DND-41 (cell line): ENCODE measurements at regions not wholly inside any gene's neighbourhood (a gene's known extent, or its start where the extent isn't known, plus 50 kb on each side); places are given as distances from the start of the nearest gene placed in this dataset.

Source experiments
- ATAC-seq: fragments of 200-7000 bp; cut with Tn5 transposase; 3 replicates; pipeline ENCODE4 v1.9.1; 2021; ENCODE audit warnings: low read depth; ENCODE audit not compliant: insufficient read depth
- DNase-seq: peaks from one replicate; pipeline ENCODE4 v3.0.0-alpha.2; 2020
- H2AFZ ChIP-seq: 2 replicates; pipeline ENCODE4 v1.6.0; 2012; ENCODE audit warnings: low read depth, low read length
- H3K27ac ChIP-seq: 2 replicates; pipeline ENCODE4 v1.5.1; 2012; ENCODE audit warnings: low read length, inconsistent platforms
- H3K27me3 ChIP-seq: fragments of 200-600 bp; sonication (generic); 2 replicates; pipeline ENCODE4 v1.6.0; 2012; ENCODE audit warnings: low read length, mild to moderate bottlenecking, inconsistent platforms; ENCODE audit not compliant: insufficient read depth, poor library complexity
- H3K36me3 ChIP-seq: 2 replicates; pipeline ENCODE4 v1.5.1; 2012; ENCODE audit warnings: low read length, inconsistent platforms; ENCODE audit not compliant: insufficient read depth
- H3K4me1 ChIP-seq: 2 replicates; pipeline ENCODE4 v1.5.1; 2012; ENCODE audit warnings: mild to moderate bottlenecking, low read length; ENCODE audit not compliant: insufficient read depth
- H3K4me2 ChIP-seq: 2 replicates; pipeline ENCODE4 v1.6.0; 2012; ENCODE audit warnings: mild to moderate bottlenecking, moderate library complexity, low read length, inconsistent platforms; ENCODE audit not compliant: insufficient read depth
- H3K4me3 ChIP-seq, 2 experiments: fragments of 200-600 bp in 1 of 2; shearing (Covaris generic) in 1 of 2; 2 replicates each; pipeline ENCODE4 v1.5.1; 2012 to 2016; ENCODE audit warnings: inconsistent platforms in 2 of 2, low read length in 2 of 2, mild to moderate bottlenecking in 2 of 2, low read depth in 1 of 2, moderate library complexity in 1 of 2
- H3K79me2 ChIP-seq: 2 replicates; pipeline ENCODE4 v1.6.0; 2012; ENCODE audit warnings: low read length, inconsistent platforms; ENCODE audit not compliant: insufficient read depth
- H3K9ac ChIP-seq: 2 replicates; pipeline ENCODE4 v1.6.0; 2012; ENCODE audit warnings: low read depth, mild to moderate bottlenecking, inconsistent platforms, low read length, moderate library complexity
- H3K9me3 ChIP-seq: 2 replicates; pipeline ENCODE4 v1.5.1; 2012; ENCODE audit warnings: low read length, moderate library complexity, mild to moderate bottlenecking, inconsistent platforms; ENCODE audit not compliant: insufficient read depth, severe bottlenecking
- H4K20me1 ChIP-seq: 2 replicates; pipeline ENCODE4 v1.6.0; 2012; ENCODE audit warnings: low read length; ENCODE audit not compliant: insufficient read depth
- EZH2 ChIP-seq: IDR thresholded peaks from 3 replicates; pipeline ENCODE4 v1.6.1; 2012; ENCODE audit warnings: borderline replicate concordance, low read depth, mild to moderate bottlenecking, moderate library complexity, low read length, inconsistent platforms; ENCODE audit not compliant: severe bottlenecking
- TF ChIP-seq, protein P1 (sequence below): IDR thresholded peaks from 2 replicates; pipeline ENCODE4 v1.5.1; 2012; ENCODE audit warnings: borderline replicate concordance, low read length, moderate library complexity, mild to moderate bottlenecking; ENCODE audit not compliant: poor library complexity, severe bottlenecking; ENCODE audit errors: extremely low read depth

DNA sequence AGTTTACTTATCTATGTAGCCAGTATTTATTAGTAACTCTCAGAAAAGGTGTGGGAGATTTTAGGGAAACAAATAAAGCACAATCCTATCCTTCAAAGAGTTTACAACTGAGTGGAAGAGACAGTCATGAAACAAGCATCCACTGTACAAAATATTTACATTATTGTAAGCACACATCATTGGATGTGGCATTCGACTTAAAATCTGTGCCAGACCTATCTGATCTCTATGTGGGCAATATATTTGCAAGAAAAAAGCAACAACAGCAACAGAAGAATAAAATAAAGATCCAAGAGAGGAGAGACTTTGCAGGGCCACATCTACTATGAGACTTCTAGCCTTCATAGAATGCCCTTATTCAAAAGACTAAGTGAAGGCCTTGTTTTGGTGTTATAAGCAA is 882.1 kb upstream of the PIK3C3 start:
- no peak for ATAC-seq
- Histone ChIP-seq H3K4me3 (no peak overlapping the region), H2AFZ (no peak overlapping the region), H3K27ac (no peak overlapping the region), H3K79me2 (no peaks in the 10 kb centered on the region), H3K36me3 (no peaks in the 10 kb centered on the region), H3K9me3 (no peaks in the 10 kb centered on the region), H3K27me3 (no peaks in the 10 kb centered on the region), H4K20me1 (no peaks in the 10 kb centered on the region), H3K9ac (no peak overlapping the region), H3K4me1 (no peaks in the 10 kb centered on the region), H3K4me2 (no peak overlapping the region)
- no peak for TF ChIP-seq EZH2
- TF ChIP-seq, protein P1, sequence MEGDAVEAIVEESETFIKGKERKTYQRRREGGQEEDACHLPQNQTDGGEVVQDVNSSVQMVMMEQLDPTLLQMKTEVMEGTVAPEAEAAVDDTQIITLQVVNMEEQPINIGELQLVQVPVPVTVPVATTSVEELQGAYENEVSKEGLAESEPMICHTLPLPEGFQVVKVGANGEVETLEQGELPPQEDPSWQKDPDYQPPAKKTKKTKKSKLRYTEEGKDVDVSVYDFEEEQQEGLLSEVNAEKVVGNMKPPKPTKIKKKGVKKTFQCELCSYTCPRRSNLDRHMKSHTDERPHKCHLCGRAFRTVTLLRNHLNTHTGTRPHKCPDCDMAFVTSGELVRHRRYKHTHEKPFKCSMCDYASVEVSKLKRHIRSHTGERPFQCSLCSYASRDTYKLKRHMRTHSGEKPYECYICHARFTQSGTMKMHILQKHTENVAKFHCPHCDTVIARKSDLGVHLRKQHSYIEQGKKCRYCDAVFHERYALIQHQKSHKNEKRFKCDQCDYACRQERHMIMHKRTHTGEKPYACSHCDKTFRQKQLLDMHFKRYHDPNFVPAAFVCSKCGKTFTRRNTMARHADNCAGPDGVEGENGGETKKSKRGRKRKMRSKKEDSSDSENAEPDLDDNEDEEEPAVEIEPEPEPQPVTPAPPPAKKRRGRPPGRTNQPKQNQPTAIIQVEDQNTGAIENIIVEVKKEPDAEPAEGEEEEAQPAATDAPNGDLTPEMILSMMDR = no peak
- no peak for DNase-seq

GRCh38 chr18:41071826-41072225 is 883.2 kb upstream of the PIK3C3 start:
- ATAC-seq (no peak), DNase-seq (no peak)
- Histone ChIP-seq H3K27ac (no peak overlapping the region), H3K27me3 (no peaks in the 10 kb centered on the region), H2AFZ (no peak overlapping the region), H3K36me3 (no peaks in the 10 kb centered on the region), H3K4me1 (no peaks in the 10 kb centered on the region), H3K9ac (no peak overlapping the region), H3K4me3 (no peak overlapping the region), H3K79me2 (no peaks in the 10 kb centered on the region), H3K9me3 (no peaks in the 10 kb centered on the region), H3K4me2 (no peak overlapping the region), H4K20me1 (no peaks in the 10 kb centered on the region)
- TF ChIP-seq EZH2 = no peak
- TF ChIP-seq, protein P1 = no peak

DNA sequence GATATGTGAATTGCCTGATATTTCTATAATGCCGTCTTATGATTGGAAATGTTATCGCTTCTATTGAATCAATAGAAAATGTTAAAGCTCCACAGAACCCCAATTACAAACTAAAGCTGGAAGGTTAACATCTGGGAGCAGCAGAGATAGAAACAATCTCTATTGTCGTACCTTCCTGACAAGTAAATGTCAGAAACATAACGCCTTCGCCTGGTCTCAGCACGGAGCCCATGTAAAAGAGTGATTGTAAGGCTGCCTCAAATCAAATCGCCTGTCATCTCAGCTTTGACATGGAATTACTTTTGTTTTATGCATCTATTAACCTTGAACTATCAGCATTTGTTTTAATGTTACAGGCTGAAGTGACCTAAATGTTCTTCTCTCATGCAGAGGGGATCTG is 885.9 kb upstream of the PIK3C3 start:
- Histone ChIP-seq H3K4me2 (no peak overlapping the region), H3K9me3 (no peaks in the 10 kb centered on the region), H4K20me1 (no peaks in the 10 kb centered on the region), H3K4me1 (no peaks in the 10 kb centered on the region), H3K27me3 (no peaks in the 10 kb centered on the region), H3K9ac (no peak overlapping the region), H3K36me3 (no peaks in the 10 kb centered on the region), H3K4me3 (no peak overlapping the region), H3K27ac (no peak overlapping the region), H3K79me2 (no peaks in the 10 kb centered on the region), H2AFZ (no peak overlapping the region)
- ATAC-seq = no peak
- no peak for DNase-seq
- TF ChIP-seq, protein P1 = no peak
- TF ChIP-seq EZH2 = no peak

DNA sequence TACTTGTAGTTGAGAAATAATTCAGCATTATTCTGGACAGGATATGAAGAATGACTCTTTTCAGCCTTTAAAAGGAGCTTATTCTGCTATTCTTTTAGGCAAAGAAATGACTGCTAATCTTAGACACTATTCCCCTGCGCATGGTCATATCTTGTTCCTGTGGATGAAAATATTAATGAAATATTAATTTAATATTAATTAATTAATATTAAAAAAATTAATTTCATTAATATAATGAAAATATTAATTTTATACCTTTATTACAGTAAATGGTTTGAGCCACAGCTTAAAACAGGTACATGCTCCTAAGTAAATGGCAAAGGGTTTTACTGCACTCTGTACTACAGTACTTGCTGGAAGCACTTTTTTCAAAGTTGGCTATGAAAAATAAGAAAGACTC is 890.1 kb upstream of the PIK3C3 start:
- Histone ChIP-seq H3K4me1 (no peaks in the 10 kb centered on the region), H2AFZ (no peak overlapping the region), H3K4me2 (no peak overlapping the region), H3K79me2 (no peaks in the 10 kb centered on the region), H3K9ac (no peak overlapping the region), H3K27me3 (no peaks in the 10 kb centered on the region), H3K9me3 (no peaks in the 10 kb centered on the region), H3K36me3 (no peaks in the 10 kb centered on the region), H3K27ac (no peak overlapping the region), H4K20me1 (no peaks in the 10 kb centered on the region), H3K4me3 (no peak overlapping the region)
- DNase-seq (no peak), ATAC-seq (no peak)
- TF ChIP-seq, protein P1 = no peak
- TF ChIP-seq EZH2 = no peak
